GM18505 (cell line): ENCODE measurements at regions not wholly inside any gene's neighbourhood (a gene's known extent, or its start where the extent isn't known, plus 50 kb on each side); places are given as distances from the start of the nearest gene placed in this dataset.
A peak's percentile ranks its signal among the peaks of the same experiment; 100 is the strongest.

ENCODE experiments used
- ATAC-seq: cut with Tn5 transposase; IDR thresholded peaks from one replicate; pipeline ENCODE4 v1.9.1; 2021; ENCODE audit not compliant: unreplicated experiment
- POLR2A ChIP-seq: IDR thresholded peaks from 4 replicates; pipeline ENCODE4 v1.6.1; 2011; ENCODE audit warnings: borderline replicate concordance; ENCODE audit not compliant: insufficient read depth, insufficient read length; ENCODE audit errors: extremely low read depth

DNA sequence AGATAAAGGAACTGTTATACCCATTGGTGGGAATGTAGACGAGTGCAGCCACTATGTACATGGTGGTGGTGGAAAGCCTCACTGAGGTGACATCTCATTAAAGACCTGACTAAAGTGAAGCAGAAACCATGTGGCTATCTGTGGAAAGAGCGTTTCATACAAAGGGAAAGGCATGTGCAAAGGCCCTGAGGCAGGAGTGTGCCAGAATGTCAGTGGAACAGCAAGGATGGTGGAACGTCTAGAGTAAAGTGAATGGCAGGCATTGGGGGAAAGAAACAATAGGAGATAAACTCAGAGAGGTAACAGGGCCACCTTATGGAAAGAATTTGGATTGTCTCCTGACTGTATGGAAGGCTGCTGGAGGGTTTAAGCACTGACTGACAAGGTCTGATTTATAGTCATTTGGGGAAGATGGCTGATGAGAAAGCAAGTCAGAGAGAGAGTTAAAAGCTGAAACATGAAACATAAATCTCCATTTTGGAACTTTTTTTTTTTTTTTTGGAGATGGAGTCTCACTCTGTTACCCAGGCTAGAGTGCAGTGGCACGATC is 245.7 kb downstream of the STK31 start:
- no peak for TF ChIP-seq POLR2A
- ATAC-seq: no peak

DNA sequence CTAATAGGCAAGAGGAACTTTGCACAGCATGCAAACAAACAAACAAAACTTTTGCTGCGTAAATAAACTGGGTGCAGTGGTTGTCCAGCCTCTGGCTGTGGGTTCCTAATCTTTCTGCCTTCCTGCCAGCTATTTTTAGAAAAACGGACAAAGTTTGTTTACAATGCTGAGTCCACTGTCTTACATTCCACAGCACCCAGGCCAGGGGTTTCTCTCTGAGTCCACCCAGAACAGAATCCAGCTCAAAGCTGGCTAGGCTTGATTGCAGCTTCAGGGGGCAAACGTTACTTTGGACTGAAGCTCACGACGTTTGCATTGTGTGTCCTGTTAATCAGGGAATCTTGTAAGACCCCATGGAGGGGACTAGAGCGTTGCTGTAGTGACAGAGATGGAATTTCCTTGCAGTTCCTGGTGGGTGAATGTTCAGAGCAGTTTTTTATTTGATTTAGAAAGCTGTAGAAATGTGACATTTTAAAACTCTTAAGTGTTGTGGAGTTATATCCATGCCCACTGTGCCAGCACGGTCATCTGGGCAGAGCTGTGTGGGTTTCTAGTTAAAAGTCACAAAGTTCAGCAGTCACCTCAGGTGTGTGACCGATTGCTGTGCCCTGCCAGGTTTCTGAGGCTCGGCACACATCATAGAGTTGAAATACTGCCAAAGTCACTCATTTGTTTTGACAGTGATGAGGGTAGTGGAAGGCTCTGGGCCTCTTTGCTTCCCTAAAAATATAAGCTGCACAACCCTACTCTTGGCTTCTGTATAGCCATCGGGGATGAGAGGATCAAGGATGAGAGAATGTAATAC is 247.0 kb downstream of the STK31 start:
- no peak for TF ChIP-seq POLR2A
- ATAC-seq: no peak

DNA sequence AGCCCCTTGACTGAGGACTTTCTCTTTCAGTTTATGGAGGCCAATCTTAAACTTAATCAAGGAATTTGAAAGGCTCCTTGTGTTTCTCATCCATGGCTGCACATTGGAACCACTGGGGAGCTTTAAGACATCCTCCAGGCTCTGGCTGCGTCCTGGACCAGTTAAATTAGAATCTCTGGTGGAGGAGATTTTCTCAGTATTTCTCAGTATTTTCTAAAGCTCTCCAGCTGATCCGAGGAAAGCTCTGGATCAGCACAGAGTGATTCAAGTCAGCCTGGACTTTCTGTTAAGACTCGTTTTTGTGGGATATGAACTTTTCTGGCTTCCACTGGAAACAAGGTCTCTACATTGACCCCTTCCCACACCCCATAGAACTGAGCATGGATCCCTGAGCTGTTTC is 249.8 kb downstream of the STK31 start:
- ATAC-seq: no peak
- no peak for TF ChIP-seq POLR2A

DNA sequence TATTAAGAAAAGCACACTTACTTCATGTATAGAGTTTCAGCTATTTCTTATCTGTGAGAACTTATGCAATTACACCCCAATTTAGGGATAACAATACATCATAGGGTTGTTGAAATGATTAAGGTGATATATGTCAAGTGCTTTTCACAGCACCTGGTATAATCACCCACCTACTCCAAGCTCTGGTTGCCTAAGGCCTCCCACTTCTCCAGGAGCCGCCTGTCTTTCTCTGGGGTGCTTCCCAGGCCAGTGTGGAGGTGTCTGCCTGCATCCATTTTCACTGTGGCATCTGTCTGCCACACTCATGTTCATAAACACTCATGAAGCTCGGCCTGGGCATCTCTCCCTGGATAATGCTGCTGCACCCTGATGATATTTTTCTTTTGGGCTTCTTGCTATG is 250.3 kb downstream of the STK31 start:
- no peak for TF ChIP-seq POLR2A
- no peak for ATAC-seq

DNA sequence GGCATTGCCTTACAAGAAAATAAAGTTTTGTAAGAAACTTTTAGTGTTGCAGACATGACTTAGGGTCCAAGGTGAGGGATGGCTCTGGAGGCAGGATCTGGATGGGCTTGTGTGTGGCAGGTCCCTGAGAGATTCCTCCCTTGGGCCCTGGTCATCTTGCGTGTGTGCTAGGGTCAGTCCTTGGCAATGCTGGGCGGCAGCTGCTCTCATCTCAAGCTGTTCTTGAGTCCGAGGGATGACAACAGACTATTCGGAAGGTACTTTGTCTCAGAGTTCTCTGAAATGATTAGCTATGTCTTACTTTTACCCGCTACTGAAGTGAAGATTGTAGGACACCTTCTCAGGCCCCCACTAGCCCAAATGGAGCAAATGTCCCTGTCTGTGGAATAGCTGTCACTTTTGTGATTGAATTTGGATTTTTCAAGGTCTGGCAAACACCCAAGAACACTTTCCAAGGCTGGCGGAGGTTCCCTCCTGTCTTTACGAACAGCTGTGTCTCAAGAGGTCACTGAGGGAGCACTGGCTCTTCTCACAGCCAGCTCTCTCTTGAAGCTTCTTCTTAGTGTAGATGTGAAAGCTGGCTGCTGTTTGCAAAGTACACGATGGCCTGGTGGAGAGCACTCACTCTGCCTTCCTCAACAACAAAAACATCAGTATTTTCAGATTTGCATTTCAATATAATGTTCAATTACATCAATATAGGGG is 253.6 kb downstream of the STK31 start:
- ATAC-seq: no peak
- no peak for TF ChIP-seq POLR2A

DNA sequence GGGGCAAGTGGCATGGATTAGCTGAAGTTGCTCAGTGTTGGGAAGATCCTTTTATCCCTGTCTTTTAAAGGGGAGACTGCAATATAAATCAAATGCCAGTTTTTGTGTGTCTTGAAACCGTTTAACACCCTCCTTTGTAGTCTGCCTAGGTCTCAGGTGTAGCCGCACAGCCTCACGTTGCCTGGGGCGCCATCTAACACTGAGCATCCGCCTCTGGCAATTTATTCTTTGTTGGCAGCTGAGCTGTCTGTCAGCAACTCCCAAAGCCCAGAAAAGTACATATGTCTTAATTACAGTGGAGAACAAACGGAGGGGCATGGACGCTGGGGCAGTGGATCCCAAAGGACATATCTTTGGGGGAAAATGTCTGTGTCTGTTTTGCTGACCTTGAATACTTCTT is 254.7 kb downstream of the STK31 start:
- no peak for TF ChIP-seq POLR2A
- ATAC-seq: no peak

DNA sequence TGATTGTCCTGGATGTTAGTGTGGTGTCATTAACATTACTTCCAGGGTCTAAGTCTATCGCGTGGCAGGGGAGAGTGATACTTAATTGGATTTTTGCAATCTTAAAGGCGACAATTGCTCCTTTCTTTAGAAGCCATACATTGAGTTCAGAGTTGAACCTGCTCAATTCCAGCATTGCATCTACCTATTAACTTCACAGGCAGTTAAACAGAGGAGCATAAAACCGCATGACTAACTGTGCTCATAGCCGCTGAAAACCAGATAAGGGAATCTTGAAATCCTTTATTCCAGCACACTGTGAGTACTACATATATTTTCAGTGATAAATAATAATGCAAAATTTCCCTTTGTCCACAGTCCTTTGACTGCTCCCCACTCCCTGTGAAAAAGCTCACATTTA is 255.3 kb downstream of the STK31 start:
- TF ChIP-seq POLR2A: no peak
- ATAC-seq: no peak

DNA sequence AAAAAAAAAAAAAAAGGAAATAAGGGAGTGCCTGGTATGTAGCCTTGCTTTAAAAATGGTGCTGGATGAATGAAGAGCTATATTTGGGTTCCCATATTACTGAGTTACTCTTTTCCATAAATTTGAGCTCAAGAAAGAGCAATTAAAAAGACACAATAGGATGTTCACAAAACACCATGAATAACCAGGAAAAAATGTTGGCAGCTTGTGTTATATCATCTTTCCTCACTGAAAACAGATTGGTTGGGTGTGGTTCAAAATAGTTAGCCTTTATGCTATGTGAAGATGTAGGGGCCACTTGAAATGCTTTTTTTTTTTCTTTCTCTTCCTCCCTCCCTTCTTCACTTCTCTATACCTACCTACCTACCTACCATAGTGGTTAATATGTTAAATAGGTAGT is 256.9 kb downstream of the STK31 start:
- no peak for ATAC-seq
- TF ChIP-seq POLR2A: no peak

DNA sequence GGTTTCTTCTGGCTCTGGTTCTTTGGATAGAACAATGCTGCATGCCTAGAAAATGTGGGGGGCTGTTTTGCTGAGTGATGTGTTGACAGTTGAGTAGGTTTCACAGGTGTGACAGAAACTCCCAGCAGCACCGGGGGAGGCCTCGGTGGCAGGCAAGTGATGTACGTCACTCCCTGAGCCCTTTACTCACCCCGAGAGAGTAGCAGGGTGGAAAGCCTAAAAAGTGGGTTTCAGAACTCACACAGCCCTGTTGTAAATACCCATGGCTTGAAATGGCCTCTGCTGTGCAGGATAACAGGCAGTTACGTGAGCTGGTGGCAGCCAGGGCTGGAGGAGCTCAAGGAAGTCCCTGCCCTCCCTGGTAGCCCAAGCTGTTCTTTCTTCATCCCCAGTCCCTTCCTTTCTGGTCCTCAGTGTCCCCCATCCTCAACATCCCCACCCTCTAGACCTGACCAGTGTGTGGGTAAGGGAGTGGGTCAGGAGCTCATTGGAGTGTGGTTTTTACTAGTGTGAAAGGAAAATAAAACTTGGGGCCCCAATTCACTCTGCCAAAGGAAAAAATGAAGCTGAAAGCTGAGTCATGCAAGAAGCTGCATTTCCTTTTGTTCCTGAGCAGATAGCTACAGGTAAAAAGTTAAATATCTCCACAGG is 258.1 kb downstream of the STK31 start:
- ATAC-seq: peak; percentile 68
- TF ChIP-seq POLR2A: no peak

DNA sequence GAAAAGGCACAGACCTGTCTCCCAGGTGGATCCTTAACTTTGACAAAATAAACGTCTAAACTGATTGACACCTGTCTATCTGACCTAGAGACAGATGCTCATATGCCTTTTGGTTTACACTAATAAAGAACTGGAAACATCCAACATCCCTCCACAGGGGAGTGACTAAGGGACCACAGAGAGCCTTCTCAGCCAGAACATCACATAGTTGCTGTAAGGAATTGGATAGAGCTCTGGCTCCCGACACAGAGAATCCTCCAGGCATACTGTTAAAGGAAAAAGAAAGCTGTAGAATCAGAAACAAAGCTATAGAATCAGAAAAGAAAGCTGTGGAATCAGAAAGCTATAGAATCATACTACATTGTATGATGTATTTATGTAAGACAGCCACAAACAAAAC is 258.8 kb downstream of the STK31 start:
- ATAC-seq: no peak
- no peak for TF ChIP-seq POLR2A

DNA sequence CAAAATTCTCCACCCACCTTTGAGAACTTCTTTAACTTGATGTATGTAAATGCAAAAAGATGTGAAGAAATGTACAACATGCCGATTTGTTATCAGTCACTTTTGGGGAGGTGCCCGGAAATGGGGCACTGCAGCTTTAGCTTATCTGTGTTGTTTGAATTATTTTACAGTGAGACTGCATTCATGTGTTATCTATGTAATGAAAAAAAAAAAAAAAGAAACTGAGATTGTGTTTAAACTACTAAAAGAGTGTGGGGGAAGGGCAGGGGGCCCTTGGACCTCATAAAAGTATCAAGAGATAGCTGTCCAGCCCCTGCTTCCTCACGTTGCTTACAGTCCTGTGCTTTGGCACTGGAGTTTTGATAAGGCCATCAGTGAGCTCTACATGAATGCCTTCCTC is 259.4 kb downstream of the STK31 start:
- no peak for TF ChIP-seq POLR2A
- no peak for ATAC-seq

DNA sequence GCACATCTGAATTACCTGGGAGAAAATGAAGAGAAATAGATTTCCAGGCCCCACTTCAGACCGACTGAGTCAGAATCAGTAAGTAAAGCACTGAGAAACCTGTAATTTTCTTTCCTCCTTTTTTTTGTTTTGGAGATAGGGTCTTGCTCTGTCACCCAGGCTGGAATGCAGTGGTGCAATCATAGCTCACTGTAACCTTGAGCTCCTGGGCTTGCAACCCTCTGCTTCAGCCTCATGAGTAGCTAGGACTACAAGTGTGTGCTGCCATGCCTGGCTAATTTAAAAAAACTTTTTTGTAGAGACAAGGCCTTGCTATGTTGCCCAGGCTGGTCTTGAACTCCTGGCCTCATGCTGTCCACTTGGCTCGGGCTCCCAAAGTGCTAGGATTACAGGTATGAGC is 260.2 kb downstream of the STK31 start:
- ATAC-seq: no peak
- TF ChIP-seq POLR2A: no peak

DNA sequence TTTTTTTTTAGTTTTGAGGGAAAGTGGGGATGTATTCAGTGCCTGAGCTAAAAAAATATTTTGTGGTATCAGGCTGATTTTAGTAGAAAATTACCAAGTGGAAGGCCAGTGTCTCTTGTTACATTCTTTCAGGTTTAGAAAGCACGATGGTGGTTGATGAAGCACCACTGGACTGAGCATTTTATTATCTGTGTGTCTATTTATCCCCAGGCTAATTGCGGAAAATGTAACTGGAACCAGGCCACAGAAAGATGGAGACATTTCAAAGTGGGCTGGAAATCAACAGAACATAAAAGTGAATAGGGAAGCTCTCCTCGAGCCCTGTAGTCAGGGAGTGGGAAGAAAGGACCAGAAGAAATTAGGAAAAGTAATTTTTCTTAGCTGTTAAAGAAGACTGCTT is 261.0 kb downstream of the STK31 start:
- no peak for ATAC-seq
- TF ChIP-seq POLR2A: no peak
